DMS153 treated with DMSO at 0.1 percent for 48 hours (cell line): ENCODE measurements at regions not wholly inside any gene's neighbourhood (a gene's known extent, or its start where the extent isn't known, plus 50 kb on each side); places are given as distances from the start of the nearest gene placed in this dataset.
"Not testable (repeated sequence)": the region's sequence is repeated elsewhere in the genome, so short reads cannot be mapped to it uniquely, and the experiment has no call there.

ENCODE experiments used
- DNase-seq: peaks from one replicate; lab custom pipeline; 2025; ENCODE audit not compliant: unreplicated experiment; lab: John Stamatoyannopoulos, UW

- no peak for DNase-seq
Observed at GRCh38 chr4:177236886-177237285, 72.8 kb upstream of the NEIL3 start.

GRCh38 chr4:177237291-177237690 lies 72.4 kb upstream of the NEIL3 start:
- DNase-seq = no peak

GRCh38 chr4:177239477-177239876 lies 70.2 kb upstream of the NEIL3 start:
- no peak for DNase-seq

- no peak for DNase-seq
Observed at GRCh38 chr4:177239878-177240277, 69.8 kb upstream of the NEIL3 start.

- DNase-seq = no peak
Observed at GRCh38 chr4:177242651-177243286, 66.9 kb upstream of the NEIL3 start.

- DNase-seq = no peak
Observed at GRCh38 chr4:177246641-177247584, 62.8 kb upstream of the NEIL3 start.

GRCh38 chr4:177250056-177250696 lies 59.5 kb upstream of the NEIL3 start:
- peak; percentile 24 for DNase-seq

- no peak for DNase-seq
Observed at GRCh38 chr4:177251237-177251636, 58.4 kb upstream of the NEIL3 start.

- no peak for DNase-seq
Observed at GRCh38 chr4:177255359-177255758, 54.3 kb upstream of the NEIL3 start.

- no peak for DNase-seq
Observed at GRCh38 chr4:177256950-177257349, 52.7 kb upstream of the NEIL3 start.

GRCh38 chr4:177259466-177259865 lies 50.2 kb upstream of the NEIL3 start:
- not testable (repeated sequence) for DNase-seq
